NCI-H345 treated with DMSO at 0.1 percent for 48 hours (cell line): ENCODE measurements at regions not wholly inside any gene's neighbourhood (a gene's known extent, or its start where the extent isn't known, plus 50 kb on each side); places are given as distances from the start of the nearest gene placed in this dataset.

ENCODE experiments used
- DNase-seq: peaks from one replicate; lab custom pipeline; 2025; ENCODE audit not compliant: unreplicated experiment; lab: John Stamatoyannopoulos, UW

- DNase-seq: no peak
Measured at GRCh38 chr13:103192511-103193135, 126.4 kb upstream of the SLC10A2 start.

GRCh38 chr13:103190841-103191240 is 124.6 kb upstream of the SLC10A2 start:
- DNase-seq: no peak

GRCh38 chr13:103188713-103189326 is 122.6 kb upstream of the SLC10A2 start:
- DNase-seq: peak; percentile 51

DNA sequence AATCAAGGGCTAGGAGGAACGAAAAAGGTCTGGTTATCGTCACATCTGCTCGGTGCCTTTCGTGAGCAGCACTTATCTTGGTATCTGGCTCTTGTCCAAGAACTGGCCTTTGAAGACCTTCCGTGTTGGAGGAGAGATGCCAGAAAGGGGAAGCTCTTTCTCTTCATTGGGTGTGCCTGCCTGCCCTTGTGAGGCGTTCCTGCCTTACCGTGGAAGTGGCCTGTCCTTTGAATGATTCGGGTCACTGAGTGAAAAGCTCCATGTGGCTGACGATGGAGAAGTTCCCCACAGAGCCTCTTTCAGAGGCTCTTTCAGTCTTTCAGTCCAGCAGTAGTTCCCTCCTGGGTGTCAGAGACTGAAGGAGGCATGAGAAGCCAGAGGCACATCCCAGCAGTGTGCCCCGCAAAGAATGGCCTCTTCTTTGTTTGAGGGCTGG is 121.5 kb upstream of the SLC10A2 start:
- no peak for DNase-seq

- no peak for DNase-seq
Measured at GRCh38 chr13:103184413-103184812, 118.2 kb upstream of the SLC10A2 start.

- no peak for DNase-seq
Measured at GRCh38 chr13:103178986-103179943, 113.0 kb upstream of the SLC10A2 start.

- DNase-seq: no peak
Measured at GRCh38 chr13:103174966-103175365, 108.7 kb upstream of the SLC10A2 start.

DNA sequence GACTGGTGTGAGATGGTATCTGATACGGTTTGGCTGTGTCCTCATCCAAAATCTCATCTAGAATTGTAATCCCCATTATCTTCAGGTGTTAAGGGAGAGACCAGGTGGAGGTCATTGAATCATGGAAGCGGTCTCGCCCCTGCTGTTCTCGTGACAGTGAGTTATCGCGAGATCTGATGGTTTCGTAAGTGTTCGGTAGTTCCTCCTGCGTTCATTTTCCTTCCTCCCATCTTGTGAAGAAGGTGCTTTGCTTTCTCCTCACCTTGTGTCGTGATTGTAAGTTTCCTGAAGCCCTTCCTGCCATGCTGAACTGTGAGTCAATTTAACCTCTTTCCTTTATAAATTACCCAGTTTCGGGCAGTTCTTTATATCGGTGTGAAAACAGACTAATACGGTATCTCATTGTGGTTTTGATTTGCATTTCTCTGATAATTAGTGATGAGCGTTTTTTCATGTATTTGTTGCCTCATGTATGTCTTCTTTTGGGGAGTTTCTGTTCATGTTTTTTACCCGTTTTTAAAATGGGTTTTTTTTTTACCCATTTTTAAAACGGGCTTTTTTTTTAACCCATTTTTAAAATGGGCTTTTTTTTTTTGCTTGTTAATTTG is 102.8 kb upstream of the SLC10A2 start:
- no peak for DNase-seq

DNA sequence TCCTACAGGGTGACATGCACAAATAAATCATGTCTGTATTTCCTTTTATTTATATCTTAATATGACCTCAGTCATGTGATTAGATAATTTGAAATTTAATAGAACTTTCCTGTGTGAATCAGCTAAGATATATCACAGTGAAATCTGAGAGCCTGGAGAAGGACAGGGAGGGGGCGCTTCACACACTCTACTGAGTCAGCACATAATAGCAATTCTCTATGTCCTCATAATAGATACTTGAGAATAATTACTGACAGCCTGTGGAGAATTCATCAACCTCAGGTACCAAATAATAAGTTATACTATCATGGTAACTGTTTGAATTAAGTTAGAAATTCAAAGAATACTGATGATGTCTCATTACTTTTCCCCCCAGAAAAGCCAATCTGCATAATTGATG is 98.0 kb upstream of the SLC10A2 start:
- DNase-seq: no peak

GRCh38 chr13:103161476-103161875 is 95.3 kb upstream of the SLC10A2 start:
- no peak for DNase-seq

DNA sequence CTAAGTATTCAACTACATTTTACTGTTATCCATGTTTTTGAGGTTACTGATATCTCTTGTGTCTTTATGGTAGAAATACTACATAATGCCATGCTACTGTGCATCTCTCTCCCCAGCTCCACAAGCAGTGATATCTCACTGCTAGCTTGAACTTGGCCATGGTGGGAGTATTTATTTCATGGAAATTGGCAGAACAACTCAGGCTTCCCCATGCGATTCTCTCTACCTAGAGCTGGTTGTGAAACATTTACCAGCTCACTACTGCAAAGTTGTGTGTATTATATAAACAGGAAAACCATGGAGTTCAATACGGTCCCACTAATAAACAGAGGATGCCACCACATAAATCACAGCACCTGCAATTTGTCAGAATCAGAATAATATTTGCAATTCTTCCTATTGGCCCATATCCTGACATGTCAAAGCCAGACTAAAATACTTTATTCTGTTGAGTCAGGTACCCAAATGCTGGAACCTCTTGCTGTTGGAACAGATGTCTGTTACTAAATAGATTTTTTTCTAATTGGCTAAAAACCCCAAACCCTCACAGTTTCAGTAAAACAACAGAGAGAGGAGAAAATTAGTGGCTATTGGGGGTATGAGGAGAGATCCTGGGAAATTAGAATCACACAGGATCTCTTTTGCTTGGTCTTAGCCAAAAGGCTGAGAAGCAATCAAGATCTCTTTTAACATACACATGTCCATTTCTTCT is 91.4 kb upstream of the SLC10A2 start:
- no peak for DNase-seq

DNA sequence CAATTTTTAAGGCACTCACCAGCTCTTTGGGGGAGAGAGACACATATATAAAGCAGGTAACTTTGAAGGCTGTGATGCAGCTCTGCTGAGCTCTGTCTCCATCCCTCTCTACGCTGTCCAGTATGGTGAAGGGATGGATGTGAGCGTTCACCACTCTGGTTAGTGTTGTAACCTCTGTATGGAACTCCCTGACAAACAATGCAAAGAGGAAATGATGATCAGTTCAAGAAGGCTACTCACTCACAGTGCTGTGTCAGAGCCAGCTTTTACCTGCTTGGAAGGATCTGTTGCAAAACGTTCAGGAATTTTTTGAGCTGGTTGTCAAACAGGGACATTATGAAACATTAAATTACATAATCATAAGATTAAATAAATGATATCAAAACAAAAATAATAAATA is 90.8 kb upstream of the SLC10A2 start:
- no peak for DNase-seq

GRCh38 chr13:103156346-103156998 is 90.3 kb upstream of the SLC10A2 start:
- no peak for DNase-seq

DNA sequence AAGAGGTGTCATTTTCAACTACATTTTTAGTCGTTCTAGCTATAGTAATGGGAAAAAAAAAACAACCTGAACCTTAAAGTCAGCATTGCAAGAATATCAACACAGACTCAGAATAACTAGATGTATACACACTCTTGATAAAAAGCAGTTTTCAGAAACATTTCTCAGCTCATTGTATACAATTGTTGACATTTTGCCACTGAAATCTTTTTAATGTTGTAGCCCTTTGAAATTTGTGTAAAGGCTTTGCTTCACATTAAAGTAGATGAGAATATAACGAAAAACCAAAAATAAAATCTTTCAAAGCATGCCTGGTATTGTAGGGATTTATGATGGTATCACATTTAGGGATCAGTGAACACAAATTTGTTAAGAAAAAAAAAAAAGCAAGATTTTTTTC is 87.2 kb upstream of the SLC10A2 start:
- DNase-seq: no peak

DNA sequence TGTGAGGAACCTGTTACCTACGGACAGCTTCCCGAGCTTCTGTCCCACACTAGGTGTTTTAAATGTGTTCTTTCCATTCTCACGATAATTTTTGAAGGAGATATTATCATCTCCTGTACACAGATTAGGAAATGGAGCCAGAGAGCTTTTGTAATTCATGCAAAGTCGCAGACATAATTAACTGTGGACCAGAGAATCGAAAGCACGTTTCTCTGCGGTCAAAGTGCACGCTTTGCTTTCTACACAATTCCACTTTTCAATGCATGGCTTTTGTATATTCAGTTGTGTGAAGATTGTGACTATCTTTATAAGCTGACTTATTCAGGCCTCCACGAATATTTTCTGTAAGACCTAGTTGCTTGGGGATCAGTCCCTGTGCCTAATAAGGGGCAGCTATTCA is 81.7 kb upstream of the SLC10A2 start:
- DNase-seq: no peak

GRCh38 chr13:103145442-103145841 is 79.2 kb upstream of the SLC10A2 start:
- DNase-seq: no peak

GRCh38 chr13:103143432-103143831 is 77.2 kb upstream of the SLC10A2 start:
- no peak for DNase-seq

GRCh38 chr13:103142151-103142550 is 75.9 kb upstream of the SLC10A2 start:
- DNase-seq: no peak

DNA sequence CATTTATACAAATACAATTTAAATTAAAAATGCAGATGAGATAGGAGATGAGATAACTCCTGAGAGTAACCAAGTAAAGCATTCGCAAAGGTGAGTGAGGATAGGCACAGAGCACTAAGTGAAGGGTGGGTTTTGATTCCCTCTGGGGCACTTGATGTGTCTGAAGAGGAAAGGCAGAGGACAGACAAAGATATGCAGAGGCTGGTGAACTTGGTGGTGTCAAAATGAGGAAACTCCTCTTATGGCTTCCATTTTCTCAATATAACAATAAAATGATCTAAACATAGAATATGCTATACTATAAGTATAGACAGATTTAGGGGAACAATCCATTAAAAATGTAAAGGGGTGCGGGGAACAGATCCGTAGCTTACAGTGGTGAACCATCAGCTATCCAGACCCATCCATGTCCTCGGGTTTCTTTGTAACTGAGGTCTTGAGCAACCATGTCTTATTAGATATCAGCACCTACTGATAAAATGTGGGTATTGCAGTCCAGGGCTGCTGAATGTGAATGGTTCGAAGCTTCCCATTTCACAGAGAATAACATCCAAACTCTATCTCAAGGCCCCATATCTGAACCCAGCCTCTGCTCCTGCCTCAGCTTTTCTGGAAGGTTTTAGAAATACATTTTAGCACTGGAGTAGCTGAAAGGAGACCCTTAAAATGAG is 73.9 kb upstream of the SLC10A2 start:
- peak; percentile 16 for DNase-seq

DNA sequence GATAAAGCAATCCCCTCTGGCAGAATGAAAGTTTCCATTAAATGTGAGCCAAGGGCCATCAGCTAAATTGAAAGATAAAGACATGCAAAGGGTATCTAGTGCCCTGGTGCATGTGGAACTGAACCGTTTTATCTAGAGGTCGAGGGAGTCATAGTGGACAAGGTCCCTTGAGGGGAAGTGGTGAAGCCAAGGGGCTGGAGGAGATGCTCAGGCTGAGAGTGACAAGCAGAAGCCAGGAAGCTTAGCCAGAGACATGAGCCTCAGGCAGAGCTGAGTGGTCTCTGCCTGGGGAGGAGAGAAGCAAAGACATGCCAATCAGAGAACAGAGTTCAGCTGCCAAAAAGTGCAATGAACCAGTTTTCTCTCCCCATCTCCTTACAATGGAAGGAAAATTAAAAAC is 68.1 kb upstream of the SLC10A2 start:
- no peak for DNase-seq
